H9 (cell line): ENCODE measurements at regions not wholly inside any gene's neighbourhood (a gene's known extent, or its start where the extent isn't known, plus 50 kb on each side); places are given as distances from the start of the nearest gene placed in this dataset.

Experiments used
- DNase-seq: peaks from one replicate; pipeline ENCODE4 v3.0.0-alpha.2; 2017
- H2AFZ ChIP-seq: one replicate; pipeline ENCODE4 v1.6.1; 2013; ENCODE audit warnings: mild to moderate bottlenecking, low read length, control low read depth, moderate library complexity
- H2AK5ac ChIP-seq: 2 replicates; pipeline ENCODE4 v1.6.1; 2013; ENCODE audit warnings: low read length, control low read depth, mixed read lengths; ENCODE audit not compliant: insufficient read length
- H2BK120ac ChIP-seq: one replicate; pipeline ENCODE4 v1.6.1; 2013; ENCODE audit warnings: low read depth, mild to moderate bottlenecking, low read length, control low read depth, inconsistent platforms; ENCODE audit not compliant: poor library complexity, severe bottlenecking
- H2BK12ac ChIP-seq: 2 replicates; pipeline ENCODE4 v1.6.1; 2013; ENCODE audit warnings: low read length, control low read depth, mixed read lengths, low read depth; ENCODE audit not compliant: insufficient read length
- H2BK15ac ChIP-seq: 2 replicates; pipeline ENCODE4 v1.6.1; 2013; ENCODE audit warnings: low read depth, low read length, control low read depth
- H2BK20ac ChIP-seq: one replicate; pipeline ENCODE4 v1.6.1; 2013; ENCODE audit warnings: low read depth, mild to moderate bottlenecking, low read length, control low read depth, inconsistent platforms; ENCODE audit not compliant: poor library complexity, severe bottlenecking
- H2BK5ac ChIP-seq: 2 replicates; pipeline ENCODE4 v1.6.1; 2013; ENCODE audit warnings: low read length, control low read depth, mixed read lengths; ENCODE audit not compliant: insufficient read length
- H3K14ac ChIP-seq: 2 replicates; pipeline ENCODE4 v1.6.1; 2013; ENCODE audit warnings: low read length, control low read depth; ENCODE audit not compliant: insufficient read depth
- H3K18ac ChIP-seq: 2 replicates; pipeline ENCODE4 v1.6.1; 2013; ENCODE audit warnings: low read depth, mild to moderate bottlenecking, mixed read lengths, low read length, control low read depth; ENCODE audit not compliant: insufficient read length
- H3K23ac ChIP-seq: 2 replicates; pipeline ENCODE4 v1.6.1; 2013; ENCODE audit warnings: low read length, control low read depth, mixed read lengths, low read depth; ENCODE audit not compliant: insufficient read length
- H3K23me2 ChIP-seq: 2 replicates; pipeline ENCODE4 v1.6.1; 2013; ENCODE audit warnings: low read depth, mild to moderate bottlenecking, mixed read lengths, low read length, control low read depth; ENCODE audit not compliant: insufficient read length, poor library complexity, severe bottlenecking
- H3K27ac ChIP-seq: 2 replicates; pipeline ENCODE4 v1.5.1; 2013; ENCODE audit warnings: low read length, control low read depth, mixed read lengths, low read depth; ENCODE audit not compliant: insufficient read length
- H3K27me3 ChIP-seq: 2 replicates; pipeline ENCODE4 v1.6.1; 2013; ENCODE audit warnings: low read length, control low read depth, inconsistent platforms; ENCODE audit not compliant: insufficient read depth
- H3K4ac ChIP-seq: 2 replicates; pipeline ENCODE4 v1.6.1; 2013; ENCODE audit warnings: low read depth, mild to moderate bottlenecking, control low read depth, inconsistent platforms, low read length, moderate library complexity
- H3K4me1 ChIP-seq: 2 replicates; pipeline ENCODE4 v1.6.1; 2013; ENCODE audit warnings: low read length, control low read depth, inconsistent platforms; ENCODE audit not compliant: insufficient read depth
- H3K4me2 ChIP-seq: 2 replicates; pipeline ENCODE4 v1.6.1; 2013; ENCODE audit warnings: low read length, control low read depth, mixed read lengths; ENCODE audit not compliant: insufficient read length, insufficient read depth
- H3K56ac ChIP-seq: 2 replicates; pipeline ENCODE4 v1.6.1; 2013; ENCODE audit warnings: low read depth, mild to moderate bottlenecking, mixed read lengths, low read length, control low read depth; ENCODE audit not compliant: insufficient read length
- H3K79me1 ChIP-seq: 2 replicates; pipeline ENCODE4 v1.6.1; 2013; ENCODE audit warnings: low read depth, mild to moderate bottlenecking, moderate library complexity, low read length, control low read depth, inconsistent platforms; ENCODE audit not compliant: insufficient read depth, poor library complexity, severe bottlenecking
- H3K79me2 ChIP-seq: 2 replicates; pipeline ENCODE4 v1.6.1; 2013; ENCODE audit warnings: low read length, control low read depth, inconsistent platforms; ENCODE audit not compliant: insufficient read depth
- H3K9ac ChIP-seq: 2 replicates; pipeline ENCODE4 v1.6.1; 2013; ENCODE audit warnings: low read length, control low read depth, mixed read lengths; ENCODE audit not compliant: insufficient read length; ENCODE audit errors: extremely low read depth
- H3K9me3 ChIP-seq: one replicate; pipeline ENCODE4 v1.6.1; 2013; ENCODE audit warnings: low read depth, low read length, inconsistent platforms; ENCODE audit not compliant: control insufficient read depth
- H3T11ph ChIP-seq: one replicate; pipeline ENCODE4 v1.6.1; 2013; ENCODE audit warnings: mild to moderate bottlenecking, low read length, control low read depth, inconsistent platforms
- H4K20me1 ChIP-seq: one replicate; pipeline ENCODE4 v1.6.1; 2013; ENCODE audit not compliant: control insufficient read depth, insufficient read length, insufficient read depth
- H4K5ac ChIP-seq: 2 replicates; pipeline ENCODE4 v1.6.1; 2013; ENCODE audit warnings: low read depth, mild to moderate bottlenecking, mixed read lengths, low read length, control low read depth; ENCODE audit not compliant: insufficient read length
- H4K8ac ChIP-seq: replicated peaks from 2 replicates; pipeline ENCODE4 v1.6.1; 2013; ENCODE audit warnings: low read length, control low read depth, mixed read lengths, low read depth; ENCODE audit not compliant: insufficient read length
- H4K91ac ChIP-seq: 2 replicates; pipeline ENCODE4 v1.6.1; 2013; ENCODE audit warnings: low read depth, mild to moderate bottlenecking, moderate library complexity, mixed read lengths, low read length, control low read depth; ENCODE audit not compliant: insufficient read length
- H3K27ac Mint-ChIP-seq, 3 experiments: 2 replicates in 2 of 3; 3 replicates in 1 of 3; pipeline ENCODE4 v1.8.0; 2020 to 2021; ENCODE audit warnings: mixed read lengths in 3 of 3, mild to moderate bottlenecking in 1 of 3, moderate library complexity in 1 of 3
- H3K27me3 Mint-ChIP-seq: 2 replicates; pipeline ENCODE4 v1.8.0; 2021; ENCODE audit warnings: low read depth, mild to moderate bottlenecking, moderate library complexity, mixed read lengths
- H3K36me3 Mint-ChIP-seq, 3 experiments: 2 replicates in 2 of 3; 3 replicates in 1 of 3; pipeline ENCODE4 v1.8.0; 2020 to 2021; ENCODE audit warnings: low read depth in 3 of 3, mixed read lengths in 3 of 3; ENCODE audit not compliant: insufficient read depth in 1 of 3
- H3K4me1 Mint-ChIP-seq, 2 experiments: 2 replicates each; pipeline ENCODE4 v1.8.0; 2020; ENCODE audit warnings: mixed read lengths in 2 of 2
- H3K4me3 Mint-ChIP-seq, 2 experiments: 2 replicates in 1 of 2; 3 replicates in 1 of 2; pipeline ENCODE4 v1.8.0; 2020 to 2021; ENCODE audit warnings: mild to moderate bottlenecking in 2 of 2, mixed read lengths in 2 of 2, moderate library complexity in 1 of 2
- H3K9me3 Mint-ChIP-seq, 2 experiments: 2 replicates in 1 of 2; 3 replicates in 1 of 2; pipeline ENCODE4 v1.8.0; 2020; ENCODE audit warnings: mild to moderate bottlenecking in 2 of 2, mixed read lengths in 2 of 2, moderate library complexity in 1 of 2
- CTCF ChIP-seq: fragments of 200-600 bp; sonication (generic); conservative IDR thresholded peaks from 3 replicates; pipeline ENCODE4 v1.8.0; 2021; ENCODE audit warnings: antibody characterized with exemption, mild to moderate bottlenecking
- WGBS: extraction: QIAGEN DNeasy Blood & Tissue Kit; methylation state at CpG from one replicate; pipeline ENCODE4 v1.1.7; 2013; ENCODE audit warnings: missing lambda C conversion rate, low lambda C conversion rate, mixed read lengths; ENCODE audit not compliant: insufficient read length; ENCODE audit errors: extremely low coverage; 5-methylcytosine and 5-hydroxymethylcytosine counted together

- no peak overlapping the region for H4K8ac ChIP-seq
- no peak overlapping the region for H2AK5ac ChIP-seq
- H2BK12ac ChIP-seq: no peak overlapping the region
- no peak overlapping the region for H3K56ac ChIP-seq
- no CpG with 5 or more reads among the region's 4 CpGs for WGBS
- no peak overlapping the region for H2BK120ac ChIP-seq
- H3K27ac Mint-ChIP-seq: no peak overlapping the region
- H2BK15ac ChIP-seq: no peak overlapping the region
- H2BK5ac ChIP-seq: no peak overlapping the region
- H4K20me1 ChIP-seq: no peaks in the 10 kb centered on the region
- no peaks in the 10 kb centered on the region for H3K79me2 ChIP-seq
- H3K27me3 ChIP-seq: no peaks in the 10 kb centered on the region
- H3K27ac ChIP-seq: no peak overlapping the region
- no peak overlapping the region for H3K9ac ChIP-seq
- H3K79me1 ChIP-seq: no peaks in the 10 kb centered on the region
- no peaks in the 10 kb centered on the region for H3K23me2 ChIP-seq
- no peak overlapping the region for H3K18ac ChIP-seq
- no peaks in the 10 kb centered on the region for H3K4me1 ChIP-seq
- H4K5ac ChIP-seq: no peak overlapping the region
- no peak overlapping the region for H3K4me3 Mint-ChIP-seq
- H2BK20ac ChIP-seq: no peak overlapping the region
- no peaks in the 10 kb centered on the region for H3K9me3 ChIP-seq
- H4K91ac ChIP-seq: no peak overlapping the region
- no peak for TF ChIP-seq CTCF
- no peaks in the 10 kb centered on the region for H3K4me1 Mint-ChIP-seq
- no peaks in the 10 kb centered on the region for H3K27me3 Mint-ChIP-seq
- 0 out of 7 replicates have a peak, but pooled peaks cover 0 to 13% (median 0%) of the 10 kb centered on the region in 3 experiments for H3K36me3 Mint-ChIP-seq
- no peak overlapping the region for H3K4me2 ChIP-seq
- H3K9me3 Mint-ChIP-seq: peaks cover 0 to 4% of the 10 kb centered on the region in 2 experiments; a peak in 1 of 5 replicates
- no peak overlapping the region for H3K4ac ChIP-seq
- no peak overlapping the region for H3K23ac ChIP-seq
- H3T11ph ChIP-seq: no peak overlapping the region
- H2AFZ ChIP-seq: no peak overlapping the region
- H3K14ac ChIP-seq: no peak overlapping the region
- DNase-seq: no peak
Measured at GRCh38 chr10:90561666-90562065, 296.2 kb downstream of the HTR7 start.
